GM23338 (cell line): ENCODE measurements at regions not wholly inside any gene's neighbourhood (a gene's known extent, or its start where the extent isn't known, plus 50 kb on each side); places are given as distances from the start of the nearest gene placed in this dataset.
"Not testable (repeated sequence)": the region's sequence is repeated elsewhere in the genome, so short reads cannot be mapped to it uniquely, and the experiment has no call there.

ENCODE experiments used
- CREB1 ChIP-seq: fragments of 250-450 bp; sonication (Bioruptor Pico); IDR thresholded peaks from 2 replicates; pipeline ENCODE4 v1.5.0; 2020; ENCODE audit warnings: low read depth, mild to moderate bottlenecking, moderate library complexity
- CTCF ChIP-seq, 2 experiments: fragments of 200-600 bp in 1 of 2; sonication (generic) in 1 of 2; conservative IDR thresholded peaks; 2 replicates each; pipeline versions ENCODE4 v1.5.1 to v1.6.1; 2016 to 2017; ENCODE audit warnings: antibody characterized with exemption in 2 of 2, low read depth in 2 of 2, mild to moderate bottlenecking in 2 of 2, moderate library complexity in 1 of 2
- EZH2 ChIP-seq: fragments of 200-600 bp; sonication (generic); IDR thresholded peaks from one replicate; pipeline ENCODE4 v1.8.0; 2017; ENCODE audit warnings: antibody characterized with exemption, mild to moderate bottlenecking, low read depth; ENCODE audit not compliant: unreplicated experiment
- EZH2phosphoT487 ChIP-seq: fragments of 200-600 bp; sonication (generic); IDR thresholded peaks from one replicate; pipeline ENCODE4 v1.8.1; 2018; ENCODE audit warnings: antibody characterized with exemption; ENCODE audit not compliant: unreplicated experiment
- JUNB ChIP-seq: IDR thresholded peaks from one replicate; pipeline ENCODE4 v1.6.1; 2016; ENCODE audit warnings: antibody characterized with exemption; ENCODE audit not compliant: unreplicated experiment
- POLR2AphosphoS5 ChIP-seq: IDR thresholded peaks from 2 replicates; pipeline ENCODE4 v1.6.1; 2016; ENCODE audit warnings: antibody characterized with exemption, low read depth
- REST ChIP-seq: IDR thresholded peaks from one replicate; pipeline ENCODE4 v1.6.1; 2018; ENCODE audit warnings: antibody characterized with exemption; ENCODE audit not compliant: unreplicated experiment
- STAT1 ChIP-seq: IDR thresholded peaks from one replicate; pipeline ENCODE4 v1.6.1; 2016; ENCODE audit warnings: antibody characterized with exemption; ENCODE audit not compliant: unreplicated experiment
- ZNF331 ChIP-seq: fragments of 250-450 bp; sonication (Bioruptor Pico); IDR thresholded peaks from 2 replicates; pipeline ENCODE4 v1.5.0; 2020; ENCODE audit warnings: low read depth, mild to moderate bottlenecking, moderate library complexity

GRCh38 chr5:97301181-97301580 is 118.1 kb upstream of the RIOK2 start:
- TF ChIP-seq CTCF (conservative IDR thresholded peaks at IDR 0.05; ENCODE audit: low read depth in 2 of 2); EZH2; EZH2phosphoT487; POLR2AphosphoS5; REST; JUNB; ZNF331 (CRISPR knock-in tag); CREB1 (CRISPR knock-in tag); STAT1: not testable (repeated sequence)
